ENCODE measurements at regions not wholly inside any gene's neighbourhood (a gene's known extent, or its start where the extent isn't known, plus 50 kb on each side); places are given as distances from the start of the nearest gene placed in this dataset.

- ATAC-seq (ENCODE audit: poor library complexity) = no peak
- TF ChIP-seq, protein P1, sequence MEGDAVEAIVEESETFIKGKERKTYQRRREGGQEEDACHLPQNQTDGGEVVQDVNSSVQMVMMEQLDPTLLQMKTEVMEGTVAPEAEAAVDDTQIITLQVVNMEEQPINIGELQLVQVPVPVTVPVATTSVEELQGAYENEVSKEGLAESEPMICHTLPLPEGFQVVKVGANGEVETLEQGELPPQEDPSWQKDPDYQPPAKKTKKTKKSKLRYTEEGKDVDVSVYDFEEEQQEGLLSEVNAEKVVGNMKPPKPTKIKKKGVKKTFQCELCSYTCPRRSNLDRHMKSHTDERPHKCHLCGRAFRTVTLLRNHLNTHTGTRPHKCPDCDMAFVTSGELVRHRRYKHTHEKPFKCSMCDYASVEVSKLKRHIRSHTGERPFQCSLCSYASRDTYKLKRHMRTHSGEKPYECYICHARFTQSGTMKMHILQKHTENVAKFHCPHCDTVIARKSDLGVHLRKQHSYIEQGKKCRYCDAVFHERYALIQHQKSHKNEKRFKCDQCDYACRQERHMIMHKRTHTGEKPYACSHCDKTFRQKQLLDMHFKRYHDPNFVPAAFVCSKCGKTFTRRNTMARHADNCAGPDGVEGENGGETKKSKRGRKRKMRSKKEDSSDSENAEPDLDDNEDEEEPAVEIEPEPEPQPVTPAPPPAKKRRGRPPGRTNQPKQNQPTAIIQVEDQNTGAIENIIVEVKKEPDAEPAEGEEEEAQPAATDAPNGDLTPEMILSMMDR (IDR thresholded peaks at IDR 0.05) = no peak
- no peaks in the 10 kb centered on the region for H3K27me3 ChIP-seq (ENCODE audit: control insufficient read depth in 1 of 2, insufficient read depth in 2 of 2, low read length in 2 of 2)
- DNase-seq = no peak
- H3K36me3 ChIP-seq (ENCODE audit: insufficient read depth, low read length) = no peaks in the 10 kb centered on the region
- H3K4me1 ChIP-seq (ENCODE audit: insufficient read depth, low read length) = peaks cover 17% of the 10 kb centered on the region
- Mint-ChIP-seq H3K36me3 (ENCODE audit: low read depth) (no peaks in the 10 kb centered on the region), H3K9me3 (no peaks in the 10 kb centered on the region), H3K27me3 (no peaks in the 10 kb centered on the region), H3K4me3 (no peak overlapping the region), H3K4me1 (ENCODE audit: low read depth) (peaks cover 25% of the 10 kb centered on the region), H3K27ac (no peak overlapping the region)
- H3K9me3 ChIP-seq (ENCODE audit: control insufficient read depth in 1 of 2, insufficient read depth in 1 of 2, low read length in 2 of 2) = no peaks in the 10 kb centered on the region
- no peak overlapping the region for H3K27ac ChIP-seq (ENCODE audit: low read depth in 1 of 2, low read length in 2 of 2)
- CTCF ChIA-PET = no interaction called here
- no peak overlapping the region for H3K4me3 ChIP-seq (ENCODE audit: low read length)
- POLR2A ChIA-PET = no interaction called here
- intact Hi-C loops (cut with DNase I, micrococcal nuclease) = loop anchor here in 1 of 2 experiments (2.0 kb wide), 1 partner anchor 42 kb away; no protein-coding TSS in a partner anchor
These were observed 52.4 kb upstream of the GGTLC1 start for GRCh38 chr20:24040896-24041459.

DNA sequence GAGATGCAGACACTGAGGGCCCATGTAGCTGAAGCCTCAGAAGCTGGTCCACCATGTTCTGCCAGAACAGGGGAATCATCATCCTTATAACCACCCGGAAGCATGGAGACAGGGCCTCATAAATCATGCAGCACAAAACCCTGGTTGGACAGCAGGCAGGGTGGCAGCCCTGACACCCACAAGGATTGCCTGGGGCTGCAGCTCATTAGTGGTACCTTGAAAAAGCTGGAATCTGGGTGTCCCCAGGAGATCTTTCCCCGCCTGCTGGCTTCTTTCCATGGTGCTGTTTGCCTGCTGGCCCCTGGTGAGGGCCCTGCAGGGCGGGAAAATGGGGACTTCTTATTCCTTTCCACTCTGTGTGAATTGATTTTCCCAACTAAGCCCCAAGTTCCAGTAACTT is 50.6 kb upstream of the GGTLC1 start:
- DNase-seq (no peak), ATAC-seq (ENCODE audit: poor library complexity) (no peak)
- Histone ChIP-seq H3K27ac (ENCODE audit: low read depth in 1 of 2, low read length in 2 of 2) (no peak overlapping the region), H3K4me1 (ENCODE audit: insufficient read depth, low read length) (peaks cover 5% of the 10 kb centered on the region), H3K36me3 (ENCODE audit: insufficient read depth, low read length) (no peaks in the 10 kb centered on the region), H3K9me3 (ENCODE audit: control insufficient read depth in 1 of 2, insufficient read depth in 1 of 2, low read length in 2 of 2) (no peaks in the 10 kb centered on the region), H3K4me3 (ENCODE audit: low read length) (no peak overlapping the region), H3K27me3 (ENCODE audit: control insufficient read depth in 1 of 2, insufficient read depth in 2 of 2, low read length in 2 of 2) (no peaks in the 10 kb centered on the region)
- Mint-ChIP-seq H3K4me1 (ENCODE audit: low read depth) (peaks cover 7% of the 10 kb centered on the region), H3K9me3 (no peaks in the 10 kb centered on the region), H3K36me3 (ENCODE audit: low read depth) (no peaks in the 10 kb centered on the region), H3K27ac (no peak overlapping the region), H3K27me3 (no peaks in the 10 kb centered on the region), H3K4me3 (no peak overlapping the region)
- TF ChIP-seq, protein P1 (IDR thresholded peaks at IDR 0.05) = no peak
- POLR2A ChIA-PET = no interaction called here
- CTCF ChIA-PET = interaction anchor here (1.1 kb wide), 1 partner anchor 11 kb away, joined by 3 read pairs; no protein-coding TSS in a partner anchor
- intact Hi-C loops (cut with DNase I, micrococcal nuclease) = no loop called here

All from CD4-positive, alpha-beta T cell (primary cell).